Esophagus squamous epithelium (tissue), 4 donors: ENCODE measurements at regions not wholly inside any gene's neighbourhood (a gene's known extent, or its start where the extent isn't known, plus 50 kb on each side); places are given as distances from the start of the nearest gene placed in this dataset.

Source experiments
- CTCF ChIP-seq, 6 experiments: fragments of 450-650 bp in 4 of 6; fragments of 200-600 bp in 2 of 6; sonication (generic) in 2 of 6; IDR thresholded peaks; one replicate each; pipeline ENCODE4 v1.5.1; 2016 to 2019; ENCODE audit warnings: antibody characterized with exemption in 6 of 6, mild to moderate bottlenecking in 4 of 6, moderate library complexity in 4 of 6
- POLR2A ChIP-seq, 4 donors: fragments of 450-650 bp; IDR thresholded peaks; one replicate each; pipeline ENCODE4 v1.6.1; 2017; ENCODE audit warnings: antibody characterized with exemption in 4 of 4, mild to moderate bottlenecking in 4 of 4, moderate library complexity in 3 of 4

- TF ChIP-seq CTCF (IDR thresholded peaks at IDR 0.05) = no peak
- TF ChIP-seq POLR2A (IDR thresholded peaks at IDR 0.05) = no peak
Measured at GRCh38 chr3:76638006-76638405, 401.9 kb upstream of the ROBO2 start.
